ENCODE measurements at regions not wholly inside any gene's neighbourhood (a gene's known extent, or its start where the extent isn't known, plus 50 kb on each side); places are given as distances from the start of the nearest gene placed in this dataset.

GRCh38 chr1:25112400-25112799, 119.9 kb downstream of the SYF2 start:
- Histone ChIP-seq H4K20me1 (ENCODE audit: insufficient read depth, low read length) (no peaks in the 10 kb centered on the region), H3K4me2 (ENCODE audit: low read depth, low read length) (no peak overlapping the region), H3K79me2 (ENCODE audit: insufficient read depth, low read length) (no peaks in the 10 kb centered on the region), H3K9ac (ENCODE audit: insufficient read depth, low read depth, low read length) (no peak overlapping the region), H2AFZ (ENCODE audit: low read length) (no peak overlapping the region), H3K4me3 (replicated peaks in 1 of 3; ENCODE audit: insufficient read depth in 1 of 3, low read depth in 2 of 3, low read length in 3 of 3) (no peak overlapping the region), H3K27me3 (ENCODE audit: control insufficient read depth in 1 of 2, insufficient read depth in 2 of 2, low read length in 2 of 2) (peaks cover 0 to 3% of the 10 kb centered on the region in 2 experiments; a peak in 2 of 5 replicates), H3K27ac (ENCODE audit: extremely low read length, insufficient read depth, low read length) (no peak overlapping the region), H3K9me3 (ENCODE audit: low read length) (peaks cover 5% of the 10 kb centered on the region; the same call in 1 of the 2 replicates), H3K4me1 (ENCODE audit: insufficient read depth, low read length) (peaks cover 8% of the 10 kb centered on the region), H3K36me3 (replicated peaks in 1 of 2; ENCODE audit: control insufficient read depth in 1 of 2, insufficient read depth in 2 of 2, low read length in 2 of 2) (no peaks in the 10 kb centered on the region)
- CTCF ChIA-PET (ENCODE audit: low intra/inter-chr PET ratio, low total read pairs), result no interaction called here
- in situ Hi-C loops (cut with HindIII; ENCODE audit: extremely low pct_ligation_motif_present, low pct_unique_long_range_greater_than_20kb) (no loop called here), intact Hi-C loops (cut with micrococcal nuclease; ENCODE audit: unreplicated experiment) (no loop called here)
- no TSS peak for BruUV-seq (replicated peaks)
- FAIRE-seq (no peak), DNase-seq (ENCODE audit: low spot score) (no peak), ATAC-seq (no peak)
- POLR2A ChIA-PET, result interaction anchor here (1.3 kb wide), 1 partner anchor 55 kb away, joined by 3 read pairs; no protein-coding TSS in a partner anchor
- TF ChIP-seq ZNF33B (CRISPR knock-in tag; IDR thresholded peaks at IDR 0.05), result no peak
- no peak for TF ChIP-seq ARID3A (IDR thresholded peaks at IDR 0.05; ENCODE audit: low read depth, low read length)
- no peak for TF ChIP-seq FOXK1 (CRISPR knock-in tag; IDR thresholded peaks at IDR 0.05; ENCODE audit: borderline replicate concordance, low read depth)
- no peak for TF ChIP-seq KAT2B (IDR thresholded peaks at IDR 0.05; ENCODE audit: borderline replicate concordance, low read depth, low read length)
- no peak for TF ChIP-seq CBX2 (IDR thresholded peaks at IDR 0.05; ENCODE audit: low read depth, low read length)
- TF ChIP-seq CBX2 (CRISPR knock-in tag; IDR thresholded peaks at IDR 0.05; ENCODE audit: low read depth), result no peak
- TF ChIP-seq ZNF251 (CRISPR knock-in tag; IDR thresholded peaks at IDR 0.05), result no peak
- no peak for TF ChIP-seq IRF9 (CRISPR knock-in tag; IDR thresholded peaks at IDR 0.05; ENCODE audit: borderline replicate concordance)
- no peak for TF ChIP-seq SMARCC2 (IDR thresholded peaks at IDR 0.05)
- no peak for TF ChIP-seq CSRNP2 (CRISPR knock-in tag; conservative IDR thresholded peaks at IDR 0.05; ENCODE audit: low read depth)
- TF ChIP-seq HMGA1 (CRISPR knock-in tag; conservative IDR thresholded peaks at IDR 0.05), result no peak
- no peak for TF ChIP-seq FOXM1 (CRISPR knock-in tag; IDR thresholded peaks at IDR 0.05)
- TF ChIP-seq SPEN (CRISPR knock-in tag; IDR thresholded peaks at IDR 0.05; ENCODE audit: low read depth), result no peak
- no peak for TF ChIP-seq ZBTB34 (CRISPR knock-in tag; IDR thresholded peaks at IDR 0.05)
- TF ChIP-seq ATM (IDR thresholded peaks at IDR 0.05; ENCODE audit: borderline replicate concordance), result no peak
- no peak for TF ChIP-seq ZIK1 (CRISPR knock-in tag; IDR thresholded peaks at IDR 0.05; ENCODE audit: borderline replicate concordance, low read depth)
- TF ChIP-seq ZNF18 (CRISPR knock-in tag; IDR thresholded peaks at IDR 0.05; ENCODE audit: insufficient replicate concordance), result no peak
- no peak for TF ChIP-seq CREB1 (IDR thresholded peaks at IDR 0.05)
- TF ChIP-seq CREB1 (CRISPR knock-in tag; IDR thresholded peaks at IDR 0.05), result no peak
- no peak for TF ChIP-seq ATF7-NPFF (CRISPR knock-in tag; IDR thresholded peaks at IDR 0.05; ENCODE audit: low read depth)
- 40% methylated on average over 6 of the region's 6 CpGs for WGBS (ENCODE audit: low lambda C conversion rate)

Measured in HepG2 (cell line).